ENCODE measurements at regions not wholly inside any gene's neighbourhood (a gene's known extent, or its start where the extent isn't known, plus 50 kb on each side); places are given as distances from the start of the nearest gene placed in this dataset.

GRCh38 chr18:67379981-67380380 lies 136.5 kb downstream of the DSEL start:
- FAIRE-seq: no peak

- no peak for FAIRE-seq
Observed at GRCh38 chr18:67376372-67376771, 140.1 kb downstream of the DSEL start.

GRCh38 chr18:67373636-67374035 lies 142.9 kb downstream of the DSEL start:
- no peak for FAIRE-seq

- no peak for FAIRE-seq
Observed at GRCh38 chr18:67367540-67367939, 149.0 kb downstream of the DSEL start.

GRCh38 chr18:67363694-67364093 lies 152.8 kb downstream of the DSEL start:
- no peak for FAIRE-seq

GRCh38 chr18:67362906-67363305 lies 153.6 kb downstream of the DSEL start:
- FAIRE-seq: no peak

GRCh38 chr18:67359873-67360838 lies 156.4 kb downstream of the DSEL start:
- FAIRE-seq: no peak

- no peak for FAIRE-seq
Observed at GRCh38 chr18:67358947-67359346, 157.6 kb downstream of the DSEL start.

- FAIRE-seq: no peak
Observed at GRCh38 chr18:67354692-67355091, 161.8 kb downstream of the DSEL start.

- no peak for FAIRE-seq
Observed at GRCh38 chr18:67354091-67354490, 162.4 kb downstream of the DSEL start.

GRCh38 chr18:67347438-67347837 lies 169.1 kb downstream of the DSEL start:
- FAIRE-seq: no peak

GRCh38 chr18:67342159-67342558 lies 174.4 kb downstream of the DSEL start:
- FAIRE-seq: no peak

GRCh38 chr18:67337696-67338095 lies 178.8 kb downstream of the DSEL start:
- no peak for FAIRE-seq

GRCh38 chr18:67331857-67332256 lies 184.7 kb downstream of the DSEL start:
- FAIRE-seq: no peak

- no peak for FAIRE-seq
Observed at GRCh38 chr18:67319109-67319508, 197.4 kb downstream of the DSEL start.

GRCh38 chr18:67318651-67319050 lies 197.9 kb downstream of the DSEL start:
- FAIRE-seq: no peak

- no peak for FAIRE-seq
Observed at GRCh38 chr18:67310826-67311225, 205.7 kb downstream of the DSEL start.

GRCh38 chr18:67308819-67309218 lies 207.7 kb downstream of the DSEL start:
- FAIRE-seq: no peak

GRCh38 chr18:67305466-67305865 lies 211.1 kb downstream of the DSEL start:
- FAIRE-seq: no peak

GRCh38 chr18:67302043-67302442 lies 214.5 kb downstream of the DSEL start:
- FAIRE-seq: no peak

- FAIRE-seq: no peak
Observed at GRCh38 chr18:67301592-67301991, 214.9 kb downstream of the DSEL start.

GRCh38 chr18:67300498-67300897 lies 216.0 kb downstream of the DSEL start:
- FAIRE-seq: no peak

GRCh38 chr18:67292814-67293213 lies 223.7 kb downstream of the DSEL start:
- FAIRE-seq: no peak

GRCh38 chr18:67290421-67290820 lies 226.1 kb downstream of the DSEL start:
- no peak for FAIRE-seq

- no peak for FAIRE-seq
Observed at GRCh38 chr18:67285583-67285982, 230.9 kb downstream of the DSEL start.

Data from G401.6 (cell line).